ENCODE measurements at regions not wholly inside any gene's neighbourhood (a gene's known extent, or its start where the extent isn't known, plus 50 kb on each side); places are given as distances from the start of the nearest gene placed in this dataset.
"Not testable (repeated sequence)": the region's sequence is repeated elsewhere in the genome, so short reads cannot be mapped to it uniquely, and the experiment has no call there.

DNA sequence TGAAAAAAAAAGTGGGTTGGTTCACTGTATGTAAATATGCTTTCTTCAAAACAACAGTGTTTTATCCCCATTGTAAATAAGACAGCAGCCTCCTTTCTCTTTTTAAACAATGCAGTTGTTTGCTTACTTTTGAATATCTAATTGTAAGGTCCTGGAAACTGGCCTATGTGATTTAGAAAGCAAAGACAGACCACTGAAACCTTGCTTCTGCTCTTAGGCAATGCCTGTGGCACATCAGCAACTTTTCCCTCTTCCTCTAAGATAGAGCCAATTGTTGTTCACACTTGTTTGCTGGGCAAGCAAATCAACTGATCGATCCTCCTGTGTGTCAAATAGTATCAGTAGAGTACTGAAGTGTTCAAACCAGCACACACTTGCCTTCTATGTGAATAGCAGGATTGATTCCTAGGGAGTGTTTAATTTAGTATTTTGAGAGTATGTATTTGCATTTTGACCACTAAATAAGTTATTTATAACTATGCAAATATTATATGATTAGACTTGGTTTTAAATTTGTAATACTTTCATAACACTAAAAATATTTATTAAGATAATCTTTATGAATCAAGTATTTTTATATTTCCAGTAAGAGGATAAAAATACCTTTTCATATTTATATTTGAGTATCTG is 55.4 kb upstream of the GRPR start:
- DNase-seq: no peak
- no peaks in the 10 kb centered on the region for H3K36me3 ChIP-seq (ENCODE audit: control insufficient read depth in 2 of 2, extremely low read depth in 1 of 2, insufficient read depth in 1 of 2, low read length in 1 of 2)
- ChIA-PET POLR2A (no interaction called here), CTCF (no interaction called here)
- H3K27ac Mint-ChIP-seq: no peak overlapping the region
- H3K4me1 Mint-ChIP-seq: no peaks in the 10 kb centered on the region
- no peak overlapping the region for H3K4me3 ChIP-seq (ENCODE audit: control insufficient read depth in 1 of 2, extremely low read depth in 1 of 2, low read length in 1 of 2)
- H3K4me1 ChIP-seq (ENCODE audit: control insufficient read depth in 1 of 2, extremely low read depth in 1 of 2, insufficient read depth in 2 of 2, low read length in 2 of 2): no peaks in the 10 kb centered on the region
- no peak overlapping the region for H3K27ac ChIP-seq (ENCODE audit: low read length)
- H3K9me3 Mint-ChIP-seq: peaks cover 0 to 3% (median 0%) of the 10 kb centered on the region in 3 donors
- no peaks in the 10 kb centered on the region for H3K9me3 ChIP-seq
- no peaks in the 10 kb centered on the region for H3K36me3 Mint-ChIP-seq
- WGBS (ENCODE audit: insufficient coverage): no CpG with 5 or more reads among the region's 1 CpG
- no peak overlapping the region for H3K4me3 Mint-ChIP-seq
- H3K27me3 ChIP-seq (replicated peaks in 1 of 2; ENCODE audit: control insufficient read depth in 2 of 2, extremely low read depth in 1 of 2, insufficient read depth in 2 of 2, low read length in 1 of 2): no peaks in the 10 kb centered on the region
- ATAC-seq (replicated peaks in 1 of 4): no peak
- peaks cover 0 to 16% of the 10 kb centered on the region in 2 donors for H3K27me3 Mint-ChIP-seq

DNA sequence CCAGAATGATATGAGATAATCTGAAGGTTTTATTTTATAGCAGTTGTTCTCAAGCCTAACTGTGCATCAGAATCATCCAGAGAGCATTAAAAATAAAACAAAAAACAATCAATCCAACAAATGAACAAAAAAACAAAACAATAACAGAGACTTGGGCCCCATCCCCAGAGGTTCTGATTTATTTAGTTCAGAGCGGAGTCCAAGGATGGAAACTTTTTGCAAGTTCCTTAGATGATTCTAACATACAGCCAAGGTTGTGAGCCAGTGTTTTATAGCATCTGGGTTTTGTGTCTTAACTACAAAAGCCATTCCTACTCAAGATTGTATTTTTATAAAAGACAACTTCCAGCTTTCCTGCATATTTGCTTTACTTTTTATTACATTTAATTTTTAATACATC is 59.4 kb upstream of the GRPR start:
- Mint-ChIP-seq H3K4me3 (no peak overlapping the region), H3K36me3 (no peaks in the 10 kb centered on the region), H3K4me1 (no peaks in the 10 kb centered on the region), H3K27me3 (peaks cover 0 to 8% of the 10 kb centered on the region in 2 donors), H3K27ac (no peak overlapping the region), H3K9me3 (no peaks in the 10 kb centered on the region)
- Histone ChIP-seq H3K4me1 (ENCODE audit: control insufficient read depth in 1 of 2, extremely low read depth in 1 of 2, insufficient read depth in 2 of 2, low read length in 2 of 2) (no peaks in the 10 kb centered on the region), H3K36me3 (ENCODE audit: control insufficient read depth in 2 of 2, extremely low read depth in 1 of 2, insufficient read depth in 1 of 2, low read length in 1 of 2) (no peaks in the 10 kb centered on the region), H3K27ac (ENCODE audit: low read length) (no peak overlapping the region), H3K27me3 (replicated peaks in 1 of 2; ENCODE audit: control insufficient read depth in 2 of 2, extremely low read depth in 1 of 2, insufficient read depth in 2 of 2, low read length in 1 of 2) (no peaks in the 10 kb centered on the region), H3K4me3 (ENCODE audit: control insufficient read depth in 1 of 2, extremely low read depth in 1 of 2, low read length in 1 of 2) (no peak overlapping the region), H3K9me3 (no peaks in the 10 kb centered on the region)
- ChIA-PET POLR2A (interaction anchor here in 1 of 2 donors (0.6 kb wide), 1 partner anchor 25 kb away, joined by 4 read pairs; no protein-coding TSS in a partner anchor), CTCF (no interaction called here)
- no CpG with 5 or more reads among the region's 1 CpG for WGBS (ENCODE audit: insufficient coverage)
- DNase-seq (no peak), ATAC-seq (replicated peaks in 1 of 4) (no peak)

DNA sequence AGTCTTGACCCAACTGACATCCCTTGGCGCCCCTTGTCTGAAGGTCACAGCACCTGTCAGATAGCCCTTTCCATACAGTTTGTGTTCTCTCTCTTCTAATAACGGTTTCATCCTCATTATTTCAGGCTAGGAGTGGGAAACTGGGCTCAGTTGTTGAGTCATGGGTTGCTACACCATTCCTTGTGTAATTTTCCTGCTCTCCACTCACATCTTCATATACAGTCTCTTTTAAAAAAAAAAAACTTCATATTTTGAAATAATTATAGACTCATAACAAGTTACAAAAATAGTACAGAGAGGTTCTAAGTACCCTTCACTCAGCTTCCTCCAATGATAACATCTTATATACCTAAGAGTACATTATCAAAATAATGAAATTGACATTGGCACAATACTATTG is 60.2 kb upstream of the GRPR start:
- no CpG with 5 or more reads among the region's 2 CpGs for WGBS (ENCODE audit: insufficient coverage)
- no peak overlapping the region for H3K4me3 ChIP-seq (ENCODE audit: control insufficient read depth in 1 of 2, extremely low read depth in 1 of 2, low read length in 1 of 2)
- Mint-ChIP-seq H3K4me1 (no peaks in the 10 kb centered on the region), H3K9me3 (peaks cover 0 to 2% (median 0%) of the 10 kb centered on the region in 3 donors), H3K27ac (no peak overlapping the region), H3K4me3 (no peak overlapping the region), H3K27me3 (peaks cover 3 to 11% of the 10 kb centered on the region in 2 donors), H3K36me3 (no peaks in the 10 kb centered on the region)
- ChIA-PET CTCF (no interaction called here), POLR2A (no interaction called here)
- ATAC-seq (replicated peaks in 1 of 4) (no peak), DNase-seq (no peak)
- no peaks in the 10 kb centered on the region for H3K36me3 ChIP-seq (ENCODE audit: control insufficient read depth in 2 of 2, extremely low read depth in 1 of 2, insufficient read depth in 1 of 2, low read length in 1 of 2)
- H3K4me1 ChIP-seq (ENCODE audit: control insufficient read depth in 1 of 2, extremely low read depth in 1 of 2, insufficient read depth in 2 of 2, low read length in 2 of 2): no peaks in the 10 kb centered on the region
- no peak overlapping the region for H3K27ac ChIP-seq (ENCODE audit: low read length)
- H3K9me3 ChIP-seq: no peaks in the 10 kb centered on the region
- no peaks in the 10 kb centered on the region for H3K27me3 ChIP-seq (replicated peaks in 1 of 2; ENCODE audit: control insufficient read depth in 2 of 2, extremely low read depth in 1 of 2, insufficient read depth in 2 of 2, low read length in 1 of 2)

DNA sequence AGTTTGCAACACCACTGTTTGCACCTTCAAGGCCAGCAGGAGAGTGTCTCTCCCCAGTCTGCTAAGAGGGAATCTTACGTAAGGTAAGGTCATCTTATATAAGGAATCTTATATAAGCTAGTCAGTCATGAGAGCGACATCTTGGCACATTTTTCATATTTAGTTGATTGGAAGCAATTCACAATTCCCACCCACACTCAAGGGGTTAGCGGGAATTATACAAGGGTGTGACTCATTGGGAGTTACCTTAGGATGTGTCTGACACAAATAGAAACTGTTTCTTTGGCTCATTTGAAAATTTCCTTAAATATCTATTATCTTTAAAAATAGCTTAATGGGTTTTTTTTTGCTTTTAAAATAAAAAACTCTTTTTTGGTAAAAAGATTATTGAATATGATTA is 62.1 kb upstream of the GRPR start:
- H3K9me3 Mint-ChIP-seq: peaks cover 0 to 2% (median 0%) of the 10 kb centered on the region in 3 donors
- no peaks in the 10 kb centered on the region for H3K27me3 ChIP-seq (replicated peaks in 1 of 2; ENCODE audit: control insufficient read depth in 2 of 2, extremely low read depth in 1 of 2, insufficient read depth in 2 of 2, low read length in 1 of 2)
- no peak for ATAC-seq (replicated peaks in 1 of 4)
- no peaks in the 10 kb centered on the region for H3K36me3 Mint-ChIP-seq
- no peaks in the 10 kb centered on the region for H3K36me3 ChIP-seq (ENCODE audit: control insufficient read depth in 2 of 2, extremely low read depth in 1 of 2, insufficient read depth in 1 of 2, low read length in 1 of 2)
- DNase-seq: no peak
- ChIA-PET POLR2A (no interaction called here), CTCF (no interaction called here)
- no CpG with 5 or more reads among the region's 3 CpGs for WGBS (ENCODE audit: insufficient coverage)
- peaks cover 3 to 7% of the 10 kb centered on the region in 2 donors for H3K27me3 Mint-ChIP-seq
- no peaks in the 10 kb centered on the region for H3K4me1 ChIP-seq (ENCODE audit: control insufficient read depth in 1 of 2, extremely low read depth in 1 of 2, insufficient read depth in 2 of 2, low read length in 2 of 2)
- no peak overlapping the region for H3K4me3 Mint-ChIP-seq
- H3K27ac ChIP-seq (ENCODE audit: low read length): no peak overlapping the region
- H3K27ac Mint-ChIP-seq: no peak overlapping the region
- no peaks in the 10 kb centered on the region for H3K4me1 Mint-ChIP-seq
- H3K9me3 ChIP-seq: no peaks in the 10 kb centered on the region
- H3K4me3 ChIP-seq (ENCODE audit: control insufficient read depth in 1 of 2, extremely low read depth in 1 of 2, low read length in 1 of 2): no peak overlapping the region

DNA sequence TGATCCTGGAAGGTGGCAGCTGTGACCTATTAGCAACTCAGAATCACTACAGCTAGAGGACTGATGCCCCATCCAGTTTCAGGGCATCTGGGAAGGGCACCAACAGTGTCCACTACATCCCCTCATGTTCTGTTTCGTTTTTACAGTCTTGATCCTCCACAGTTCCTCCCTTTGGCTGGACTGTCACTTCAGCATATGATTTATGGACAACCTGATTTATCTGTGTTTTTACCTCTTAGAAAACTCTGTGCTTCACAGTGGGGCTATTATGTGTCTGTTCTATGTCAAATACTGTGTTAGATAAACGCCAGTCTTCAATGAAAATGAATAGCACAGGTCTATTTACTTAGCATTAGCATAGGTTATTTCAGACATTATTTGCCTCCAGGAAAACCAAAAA is 63.1 kb upstream of the GRPR start:
- Mint-ChIP-seq H3K36me3 (no peaks in the 10 kb centered on the region), H3K27ac (no peak overlapping the region), H3K4me1 (no peaks in the 10 kb centered on the region), H3K9me3 (peaks cover 0 to 2% (median 0%) of the 10 kb centered on the region in 3 donors), H3K27me3 (peaks cover 3 to 12% of the 10 kb centered on the region in 2 donors), H3K4me3 (no peak overlapping the region)
- ATAC-seq (replicated peaks in 1 of 4) (no peak), DNase-seq (no peak)
- no CpG with 5 or more reads among the region's 2 CpGs for WGBS (ENCODE audit: insufficient coverage)
- Histone ChIP-seq H3K9me3 (no peaks in the 10 kb centered on the region), H3K27ac (ENCODE audit: low read length) (no peak overlapping the region), H3K4me3 (ENCODE audit: control insufficient read depth in 1 of 2, extremely low read depth in 1 of 2, low read length in 1 of 2) (no peak overlapping the region), H3K4me1 (ENCODE audit: control insufficient read depth in 1 of 2, extremely low read depth in 1 of 2, insufficient read depth in 2 of 2, low read length in 2 of 2) (no peaks in the 10 kb centered on the region), H3K36me3 (ENCODE audit: control insufficient read depth in 2 of 2, extremely low read depth in 1 of 2, insufficient read depth in 1 of 2, low read length in 1 of 2) (no peaks in the 10 kb centered on the region), H3K27me3 (replicated peaks in 1 of 2; ENCODE audit: control insufficient read depth in 2 of 2, extremely low read depth in 1 of 2, insufficient read depth in 2 of 2, low read length in 1 of 2) (no peaks in the 10 kb centered on the region)
- ChIA-PET POLR2A (no interaction called here), CTCF (no interaction called here)

DNA sequence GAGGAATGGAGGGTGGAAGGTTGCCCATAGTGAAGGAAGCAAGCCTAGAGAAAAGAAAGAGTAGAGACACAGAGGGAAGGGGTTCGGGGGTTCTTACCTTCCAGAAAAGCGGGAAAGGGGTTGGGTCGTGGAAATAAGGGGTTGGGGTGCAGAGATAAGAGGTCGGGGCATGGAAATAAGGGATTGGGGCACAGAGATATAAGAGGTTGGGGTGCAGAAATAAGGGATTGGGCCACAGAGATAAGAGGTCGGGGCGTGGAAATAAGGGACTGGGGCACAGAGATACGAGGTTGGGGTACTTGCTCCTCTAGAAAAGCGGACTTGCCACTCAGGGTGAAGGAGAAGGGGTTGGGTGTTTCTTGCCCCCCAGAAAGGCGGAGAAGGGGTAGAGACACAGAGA is 74.2 kb upstream of the GRPR start:
- H3K9me3 Mint-ChIP-seq; H3K36me3 Mint-ChIP-seq; ATAC-seq (replicated peaks in 1 of 4); H3K4me1 Mint-ChIP-seq; H3K4me1 ChIP-seq (ENCODE audit: control insufficient read depth in 1 of 2, extremely low read depth in 1 of 2, insufficient read depth in 2 of 2, low read length in 2 of 2); CTCF ChIA-PET; H3K27ac Mint-ChIP-seq; H3K27me3 ChIP-seq (replicated peaks in 1 of 2; ENCODE audit: control insufficient read depth in 2 of 2, extremely low read depth in 1 of 2, insufficient read depth in 2 of 2, low read length in 1 of 2); H3K4me3 ChIP-seq (ENCODE audit: control insufficient read depth in 1 of 2, extremely low read depth in 1 of 2, low read length in 1 of 2); DNase-seq; H3K27ac ChIP-seq (ENCODE audit: low read length); POLR2A ChIA-PET; H3K36me3 ChIP-seq (ENCODE audit: control insufficient read depth in 2 of 2, extremely low read depth in 1 of 2, insufficient read depth in 1 of 2, low read length in 1 of 2); H3K9me3 ChIP-seq; H3K4me3 Mint-ChIP-seq: not testable (repeated sequence)
- peaks cover 2 to 36% of the 10 kb centered on the region in 2 donors for H3K27me3 Mint-ChIP-seq
- WGBS (ENCODE audit: insufficient coverage): 93% methylated on average over 3 of the region's 9 CpGs

DNA sequence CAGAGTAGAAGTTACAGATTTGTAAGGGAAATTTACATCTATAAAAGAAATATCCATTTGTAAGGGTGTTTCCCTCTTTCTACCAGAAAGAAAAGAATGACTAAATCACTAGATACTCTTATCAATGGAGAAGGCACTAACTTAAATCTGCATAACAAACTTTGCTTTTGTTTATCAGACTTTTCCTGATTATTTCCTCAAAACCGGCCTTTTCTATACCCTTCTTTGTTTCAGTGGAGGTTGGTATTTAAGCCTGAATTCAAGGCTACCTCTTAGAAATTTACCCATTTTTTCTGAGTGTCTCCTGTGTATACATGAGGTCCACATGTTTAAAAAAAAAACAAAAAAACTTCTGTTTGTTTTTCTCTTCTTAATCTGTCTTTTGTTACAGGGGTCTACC is 80.4 kb upstream of the GRPR start:
- DNase-seq (no peak), ATAC-seq (replicated peaks in 1 of 4) (no peak)
- no peaks in the 10 kb centered on the region for H3K9me3 ChIP-seq
- no peak overlapping the region for H3K27ac ChIP-seq (ENCODE audit: low read length)
- H3K27me3 Mint-ChIP-seq: peaks cover 2 to 32% of the 10 kb centered on the region in 2 donors
- H3K27ac Mint-ChIP-seq: no peak overlapping the region
- H3K4me3 Mint-ChIP-seq: no peak overlapping the region
- H3K4me1 Mint-ChIP-seq: peaks cover 0 to 5% (median 0%) of the 10 kb centered on the region in 3 donors
- H3K4me1 ChIP-seq (ENCODE audit: control insufficient read depth in 1 of 2, extremely low read depth in 1 of 2, insufficient read depth in 2 of 2, low read length in 2 of 2): no peaks in the 10 kb centered on the region
- H3K36me3 ChIP-seq (ENCODE audit: control insufficient read depth in 2 of 2, extremely low read depth in 1 of 2, insufficient read depth in 1 of 2, low read length in 1 of 2): no peaks in the 10 kb centered on the region
- ChIA-PET POLR2A (no interaction called here), CTCF (no interaction called here)
- no peak overlapping the region for H3K4me3 ChIP-seq (ENCODE audit: control insufficient read depth in 1 of 2, extremely low read depth in 1 of 2, low read length in 1 of 2)
- WGBS (ENCODE audit: insufficient coverage): no CpG with 5 or more reads among the region's 1 CpG
- no peaks in the 10 kb centered on the region for H3K36me3 Mint-ChIP-seq
- H3K27me3 ChIP-seq (replicated peaks in 1 of 2; ENCODE audit: control insufficient read depth in 2 of 2, extremely low read depth in 1 of 2, insufficient read depth in 2 of 2, low read length in 1 of 2): no peaks in the 10 kb centered on the region
- H3K9me3 Mint-ChIP-seq: no peaks in the 10 kb centered on the region

Data from T-cell (primary cell).